H1 (cell line): ENCODE measurements at regions not wholly inside any gene's neighbourhood (a gene's known extent, or its start where the extent isn't known, plus 50 kb on each side); places are given as distances from the start of the nearest gene placed in this dataset.

Experiments
- ASH2L ChIP-seq: fragments of 200-600, 300-600 bp; sonication (generic); IDR thresholded peaks from one replicate; pipeline ENCODE4 v1.7.1; 2017; ENCODE audit warnings: low read length
- EGR1 ChIP-seq: IDR thresholded peaks from 2 replicates; pipeline ENCODE4 v1.6.1; 2011; ENCODE audit warnings: low read depth, low read length, borderline replicate concordance
- EP300 ChIP-seq, 2 experiments: IDR thresholded peaks; 1 replicate in 1 of 2; 2 replicates in 1 of 2; pipeline ENCODE4 v1.6.1; 2011 to 2012; ENCODE audit warnings: low read depth in 2 of 2, low read length in 2 of 2, mild to moderate bottlenecking in 2 of 2, borderline replicate concordance in 1 of 2, inconsistent platforms in 1 of 2, moderate library complexity in 1 of 2
- FOSL1 ChIP-seq: IDR thresholded peaks from 2 replicates; pipeline ENCODE4 v1.6.1; 2011; ENCODE audit warnings: mild to moderate bottlenecking, low read depth, low read length, moderate library complexity; ENCODE audit not compliant: insufficient read depth
- HDAC6 ChIP-seq: IDR thresholded peaks from one replicate; pipeline ENCODE4 v1.7.1; 2012; ENCODE audit warnings: low read depth, mild to moderate bottlenecking, inconsistent platforms, low read length, moderate library complexity
- MAFK ChIP-seq: IDR thresholded peaks from 2 replicates; pipeline ENCODE4 v1.6.1; 2012; ENCODE audit warnings: low read depth, mild to moderate bottlenecking, improper control_type of control experiment, low read length
- NRF1 ChIP-seq: IDR thresholded peaks from 2 replicates; pipeline ENCODE4 v1.6.1; 2011; ENCODE audit warnings: mild to moderate bottlenecking, low read depth, low read length, improper control_type of control experiment
- POLR2A ChIP-seq, 2 experiments: IDR thresholded peaks; 1 replicate in 1 of 2; 2 replicates in 1 of 2; pipeline ENCODE4 v1.6.1; 2011; ENCODE audit warnings: low read depth in 2 of 2, low read length in 2 of 2, mild to moderate bottlenecking in 2 of 2; ENCODE audit errors: control extremely low read depth in 1 of 2
- POU5F1 ChIP-seq: IDR thresholded peaks from 2 replicates; pipeline ENCODE4 v1.6.1; 2011; ENCODE audit warnings: low read depth, mild to moderate bottlenecking, low read length, moderate library complexity
- SUZ12 ChIP-seq: fragments of 200-600 bp; sonication (generic); IDR thresholded peaks from 2 replicates; pipeline ENCODE4 v1.6.1; 2012; ENCODE audit warnings: mild to moderate bottlenecking, inconsistent platforms, low read length, moderate library complexity, mixed read lengths
- TCF12 ChIP-seq: IDR thresholded peaks from 2 replicates; pipeline ENCODE4 v1.6.1; 2011; ENCODE audit warnings: low read depth, mild to moderate bottlenecking, low read length
- TF ChIP-seq, protein P1 (sequence below): IDR thresholded peaks from 2 replicates; pipeline ENCODE4 v1.6.1; 2012; ENCODE audit warnings: inconsistent platforms

DNA sequence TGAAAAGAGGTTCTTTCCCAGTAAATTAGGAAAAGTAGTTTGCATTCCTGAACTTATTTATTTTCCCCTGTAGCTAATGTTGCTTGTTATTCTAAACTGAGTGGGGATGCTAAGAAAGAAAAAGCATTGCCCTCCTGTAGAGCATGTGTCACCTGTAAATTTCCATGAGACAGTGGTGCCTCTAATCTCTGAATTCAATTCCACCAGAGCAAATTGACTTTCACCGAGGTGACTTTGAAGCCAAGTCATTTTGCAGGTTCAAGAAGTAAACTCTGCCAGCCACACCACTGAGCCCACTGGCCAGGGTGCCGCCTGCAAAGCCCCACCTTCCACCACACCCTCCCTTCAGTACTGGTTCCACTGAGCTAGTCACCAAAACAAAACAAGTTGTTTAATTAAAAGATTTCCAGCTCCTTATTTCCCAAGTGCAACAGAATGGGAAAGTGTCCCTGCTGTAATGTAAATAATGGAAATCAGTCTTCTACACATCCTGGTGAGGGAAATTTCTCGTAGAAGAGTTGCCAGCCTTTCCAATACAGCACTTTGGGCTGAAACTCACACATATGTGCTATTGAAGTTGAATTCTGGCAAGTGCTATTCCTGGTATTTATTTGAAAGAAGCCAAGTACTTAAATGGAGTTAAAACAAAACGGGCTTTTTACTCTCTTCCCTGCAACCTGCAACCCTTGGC, 254.8 kb downstream of the RNF152 start (continued):
- TF ChIP-seq SUZ12 (no peak), EGR1 (no peak), POU5F1 (peak; percentile 92), NRF1 (no peak), HDAC6 (no peak), EP300 (IDR thresholded peaks at IDR 0.05; ENCODE audit: borderline replicate concordance in 1 of 2, low read depth in 2 of 2, low read length in 2 of 2) (peak in 1 of 2 experiments; percentile 87; a peak in 1 of 3 replicates), POLR2A (IDR thresholded peaks at IDR 0.05; ENCODE audit: control extremely low read depth in 1 of 2, low read depth in 2 of 2, low read length in 2 of 2) (no peak), TCF12 (peak; percentile 88; the same call in 1 of the 2 replicates), MAFK (no peak), ASH2L (peak; percentile 46), FOSL1 (no peak)
- TF ChIP-seq, protein P1, sequence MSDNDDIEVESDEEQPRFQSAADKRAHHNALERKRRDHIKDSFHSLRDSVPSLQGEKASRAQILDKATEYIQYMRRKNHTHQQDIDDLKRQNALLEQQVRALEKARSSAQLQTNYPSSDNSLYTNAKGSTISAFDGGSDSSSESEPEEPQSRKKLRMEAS, result no peak
